ENCODE measurements at regions not wholly inside any gene's neighbourhood (a gene's known extent, or its start where the extent isn't known, plus 50 kb on each side); places are given as distances from the start of the nearest gene placed in this dataset.
A peak's percentile ranks its signal among the peaks of the same experiment; 100 is the strongest.

GRCh38 chr6:128667339-128667858, 147.0 kb upstream of the PTPRK start:
- DNase-seq (ENCODE audit: low spot score) = no peak

- no peak for DNase-seq (ENCODE audit: low spot score)
Measured at GRCh38 chr6:128666405-128666804, 146.0 kb upstream of the PTPRK start.

GRCh38 chr6:128663238-128663637, 142.8 kb upstream of the PTPRK start:
- no peak for DNase-seq (ENCODE audit: low spot score)

DNA sequence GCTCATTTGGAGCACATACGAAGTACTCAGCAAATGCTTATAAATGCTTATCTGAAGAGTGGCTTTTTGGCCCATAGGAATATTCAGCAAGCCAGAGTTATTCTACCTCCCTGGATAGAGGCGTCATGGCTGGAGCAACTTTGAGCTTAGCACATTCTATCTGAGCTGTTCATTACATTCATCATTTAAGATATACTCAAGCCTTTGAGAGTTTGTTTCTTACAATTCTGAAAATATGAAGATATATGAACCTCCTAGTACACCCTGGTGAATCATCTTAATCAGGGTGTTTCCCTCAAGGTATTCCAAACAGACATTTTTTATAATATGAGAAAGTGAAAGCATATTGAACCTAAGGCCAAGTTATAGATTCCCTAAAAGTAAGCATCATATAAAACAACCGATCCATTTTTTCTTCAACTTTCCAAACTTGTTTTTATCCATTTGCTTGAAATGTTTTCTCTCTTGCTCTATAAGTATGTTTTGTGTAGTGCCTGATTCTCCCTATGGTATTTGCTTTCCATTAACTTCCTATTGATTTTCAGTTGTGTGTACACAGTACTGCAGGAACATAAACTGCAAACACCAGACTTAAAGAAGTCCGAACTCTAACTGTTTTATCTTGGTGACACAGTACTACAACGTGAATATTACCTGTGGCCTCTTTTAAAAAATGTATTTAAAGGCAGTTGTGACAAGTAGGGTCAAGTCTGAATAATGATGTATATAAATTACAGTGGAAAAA, 139.7 kb upstream of the PTPRK start:
- DNase-seq (ENCODE audit: low spot score) = no peak

GRCh38 chr6:128659276-128659675, 138.9 kb upstream of the PTPRK start:
- no peak for DNase-seq (ENCODE audit: low spot score)

DNA sequence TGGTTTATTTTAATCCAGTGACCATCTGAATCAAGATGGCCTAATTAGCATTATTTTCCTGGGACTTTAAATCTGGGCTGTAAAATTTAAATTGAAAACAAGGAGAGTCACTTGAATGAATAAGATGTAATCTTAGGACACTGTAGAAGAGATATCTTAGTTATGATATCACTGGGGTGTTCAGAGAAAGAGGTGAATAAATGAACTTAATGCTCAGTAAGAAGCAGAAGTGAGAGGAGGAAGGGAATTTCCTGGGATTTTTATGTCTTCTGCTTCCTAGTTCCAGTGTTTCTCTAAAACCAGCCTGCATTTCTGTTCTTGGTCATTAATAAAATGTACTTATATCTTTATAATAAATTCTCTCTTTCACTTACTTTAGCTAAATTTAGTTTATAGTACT, 136.8 kb upstream of the PTPRK start:
- DNase-seq (ENCODE audit: low spot score) = peak; percentile 25

GRCh38 chr6:128655978-128656498, 135.6 kb upstream of the PTPRK start:
- DNase-seq (ENCODE audit: low spot score) = peak; percentile 96

- DNase-seq (ENCODE audit: low spot score) = no peak
Measured at GRCh38 chr6:128648022-128648598, 127.7 kb upstream of the PTPRK start.

GRCh38 chr6:128642132-128642531, 121.7 kb upstream of the PTPRK start:
- no peak for DNase-seq (ENCODE audit: low spot score)

DNA sequence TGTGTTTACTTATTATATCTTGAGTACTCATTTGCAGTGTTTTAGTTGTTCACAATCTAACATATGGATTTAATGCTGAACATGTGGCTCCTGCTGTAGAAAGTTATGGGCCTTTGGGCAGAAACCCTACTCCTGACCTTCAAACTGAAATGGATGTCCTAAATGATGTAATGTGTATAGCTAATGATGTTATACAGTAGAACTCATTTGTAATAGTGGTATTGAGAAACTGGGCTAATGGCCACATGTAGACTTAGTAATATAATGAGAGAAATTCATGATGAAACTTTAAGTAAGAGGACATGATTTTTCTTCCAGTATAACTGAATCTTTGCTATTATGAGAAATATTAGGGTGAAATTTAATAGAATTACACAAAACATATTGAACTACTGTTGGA, 121.3 kb upstream of the PTPRK start:
- no peak for DNase-seq (ENCODE audit: low spot score)

DNA sequence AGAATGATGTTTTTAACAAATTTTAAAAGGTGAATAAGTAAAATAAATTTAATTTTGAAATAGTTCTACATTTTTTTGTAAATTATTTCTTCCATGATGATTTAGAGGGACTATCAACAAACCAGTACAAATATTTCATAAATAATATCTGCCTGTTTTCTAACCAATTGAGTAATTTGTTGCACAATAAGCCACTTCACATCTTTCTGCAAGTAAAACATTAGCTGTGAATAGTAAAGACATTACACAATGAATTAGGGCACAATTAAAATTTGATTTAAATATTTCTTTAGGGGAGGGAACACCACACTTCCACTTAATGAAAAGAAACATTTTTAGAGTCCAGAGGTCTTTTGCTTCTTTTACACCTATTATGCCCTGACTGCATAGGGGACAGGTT, 118.4 kb upstream of the PTPRK start:
- no peak for DNase-seq (ENCODE audit: low spot score)

GRCh38 chr6:128635219-128635618, 114.8 kb upstream of the PTPRK start:
- no peak for DNase-seq (ENCODE audit: low spot score)

DNA sequence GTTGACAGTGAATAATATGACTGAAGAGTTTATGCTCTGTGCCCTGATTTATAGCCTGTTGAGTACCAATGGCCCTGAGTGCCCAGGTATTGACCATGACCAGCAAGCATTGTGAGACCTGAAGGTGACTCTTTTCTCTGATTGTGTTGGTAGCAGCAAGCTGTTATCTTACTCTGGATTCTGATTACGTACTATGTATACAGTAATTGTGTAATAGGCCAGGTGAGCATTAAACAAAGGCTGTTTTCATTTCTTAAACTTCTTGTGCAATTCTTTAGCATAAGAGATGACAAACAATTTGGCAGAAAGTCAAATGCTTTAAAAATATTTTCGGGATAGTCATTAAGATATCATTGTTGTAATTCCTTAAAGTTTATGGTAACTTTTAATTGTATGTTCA, 111.7 kb upstream of the PTPRK start:
- DNase-seq (ENCODE audit: low spot score) = no peak

GRCh38 chr6:128631031-128631430, 110.6 kb upstream of the PTPRK start:
- no peak for DNase-seq (ENCODE audit: low spot score)

GRCh38 chr6:128630213-128630612, 109.8 kb upstream of the PTPRK start:
- no peak for DNase-seq (ENCODE audit: low spot score)

DNA sequence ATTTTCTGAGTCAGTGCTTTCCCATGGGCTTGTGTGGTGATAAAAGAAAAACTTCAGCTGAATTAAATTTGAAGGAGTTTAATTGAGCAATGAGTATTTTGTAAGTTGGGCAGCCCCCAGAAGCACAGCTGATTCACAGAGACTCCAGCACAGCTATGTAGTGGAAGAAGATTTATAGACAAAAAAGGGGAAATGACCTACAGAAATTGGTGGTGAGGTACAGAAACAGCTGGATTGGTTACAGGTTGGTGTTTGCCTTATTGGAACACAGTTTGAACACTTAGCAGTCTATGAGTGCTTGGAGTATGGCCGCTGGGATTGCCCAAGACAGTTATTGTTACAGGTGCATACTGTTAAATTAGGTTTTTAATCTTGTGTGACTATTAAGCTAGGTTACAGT, 96.9 kb upstream of the PTPRK start:
- DNase-seq (ENCODE audit: low spot score) = no peak

- no peak for DNase-seq (ENCODE audit: low spot score)
Measured at GRCh38 chr6:128616342-128616741, 95.9 kb upstream of the PTPRK start.

DNA sequence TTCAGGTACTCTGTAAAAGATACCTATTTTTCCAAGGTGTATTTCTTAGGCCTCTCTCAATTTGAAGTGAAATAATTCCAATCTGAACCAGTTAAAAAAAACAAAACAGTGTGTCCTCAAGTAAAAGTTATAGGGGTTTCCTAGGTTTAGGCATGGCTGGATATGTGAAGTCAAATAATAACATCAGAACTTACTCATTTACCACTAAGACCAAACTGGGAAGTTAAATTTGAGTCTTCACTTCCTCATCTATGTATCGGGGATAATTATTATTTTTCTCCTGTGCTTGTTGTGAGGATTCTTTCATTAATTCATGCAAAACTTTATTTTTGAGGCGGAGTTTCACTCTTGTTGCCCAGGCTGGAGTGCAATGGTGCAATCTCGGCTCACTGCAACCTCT, 86.2 kb upstream of the PTPRK start:
- DNase-seq (ENCODE audit: low spot score) = no peak

GRCh38 chr6:128605961-128606360, 85.6 kb upstream of the PTPRK start:
- DNase-seq (ENCODE audit: low spot score) = no peak

DNA sequence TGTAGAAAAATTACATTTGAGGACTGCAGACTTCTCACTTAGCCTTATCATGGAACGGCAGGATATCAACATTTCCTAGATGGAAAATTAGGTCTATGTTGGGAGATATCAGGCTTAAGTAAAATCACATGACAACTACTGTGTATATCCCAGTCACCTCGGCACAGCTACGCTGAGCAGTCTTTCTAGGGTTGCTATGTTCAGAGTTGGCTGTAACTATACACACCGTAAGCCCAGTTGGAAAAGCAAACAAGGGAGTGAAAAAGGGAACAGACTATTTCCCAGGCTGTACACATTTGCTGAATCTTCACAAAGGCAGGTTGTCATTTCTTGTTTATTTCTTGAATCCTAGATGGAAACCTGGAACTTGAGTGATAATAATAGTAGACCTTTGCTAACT, 80.7 kb upstream of the PTPRK start:
- DNase-seq (ENCODE audit: low spot score) = peak; percentile 23

DNA sequence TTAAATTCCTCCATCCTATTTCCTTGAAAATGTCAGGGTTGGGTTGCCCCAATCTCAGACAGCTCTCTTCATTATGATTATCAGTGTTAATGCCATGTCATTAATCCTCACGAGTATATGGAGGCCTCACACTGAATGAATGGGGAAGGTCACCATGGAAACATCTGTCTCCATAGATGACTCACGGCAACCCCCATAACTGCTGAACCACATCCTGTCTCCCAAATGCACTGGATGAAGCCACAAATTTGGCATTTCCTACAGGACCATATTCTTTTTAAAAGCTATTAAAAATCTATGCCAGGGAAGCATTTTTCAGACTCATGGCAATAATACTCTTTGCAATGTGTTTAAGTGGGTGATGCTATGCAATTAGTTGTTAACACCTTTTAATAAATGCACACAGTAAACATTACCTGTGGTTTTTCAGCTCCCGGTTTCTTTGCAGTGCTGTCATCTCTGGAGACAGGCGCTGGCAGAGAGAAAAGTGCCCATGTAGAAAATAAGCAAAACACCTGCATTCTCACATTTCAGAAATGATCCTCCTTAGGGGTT, 80.1 kb upstream of the PTPRK start:
- DNase-seq (ENCODE audit: low spot score) = peak; percentile 93

DNA sequence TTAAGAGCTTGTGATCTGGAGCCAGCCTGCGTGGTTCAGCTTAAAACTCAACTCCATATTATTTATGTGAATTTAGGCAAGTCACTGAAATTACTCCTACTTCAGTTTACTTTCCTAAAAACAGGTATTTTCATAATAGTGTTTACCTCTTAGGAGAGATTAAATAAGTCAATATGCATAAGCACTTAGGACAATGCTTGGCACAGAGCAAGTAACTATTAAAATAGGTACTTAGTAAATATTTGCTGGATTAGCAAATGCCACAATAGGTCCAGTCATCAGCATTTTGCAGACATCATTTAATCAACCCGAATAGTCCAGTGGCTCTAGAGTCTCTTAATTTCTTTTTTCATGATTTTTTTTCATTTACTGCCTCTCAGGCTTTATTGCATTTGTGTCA, 78.6 kb upstream of the PTPRK start:
- no peak for DNase-seq (ENCODE audit: low spot score)

GRCh38 chr6:128598571-128598970, 78.2 kb upstream of the PTPRK start:
- no peak for DNase-seq (ENCODE audit: low spot score)
